Stimulated activated CD4-positive, alpha-beta T cell treated with anti-CD3 and anti-CD28 coated beads, TNF-alpha, amount 100 ng/mL, for 48 hours (primary cell): ENCODE measurements at regions not wholly inside any gene's neighbourhood (a gene's known extent, or its start where the extent isn't known, plus 50 kb on each side); places are given as distances from the start of the nearest gene placed in this dataset.
A peak's percentile ranks its signal among the peaks of the same experiment; 100 is the strongest.
"Not testable (repeated sequence)": the region's sequence is repeated elsewhere in the genome, so short reads cannot be mapped to it uniquely, and the experiment has no call there.

Experiments
- DNase-seq, 3 donors: peaks; one replicate each; pipeline ENCODE4 v3.0.0-alpha.2; 2020; ENCODE audit warnings: low read depth in 3 of 3

DNA sequence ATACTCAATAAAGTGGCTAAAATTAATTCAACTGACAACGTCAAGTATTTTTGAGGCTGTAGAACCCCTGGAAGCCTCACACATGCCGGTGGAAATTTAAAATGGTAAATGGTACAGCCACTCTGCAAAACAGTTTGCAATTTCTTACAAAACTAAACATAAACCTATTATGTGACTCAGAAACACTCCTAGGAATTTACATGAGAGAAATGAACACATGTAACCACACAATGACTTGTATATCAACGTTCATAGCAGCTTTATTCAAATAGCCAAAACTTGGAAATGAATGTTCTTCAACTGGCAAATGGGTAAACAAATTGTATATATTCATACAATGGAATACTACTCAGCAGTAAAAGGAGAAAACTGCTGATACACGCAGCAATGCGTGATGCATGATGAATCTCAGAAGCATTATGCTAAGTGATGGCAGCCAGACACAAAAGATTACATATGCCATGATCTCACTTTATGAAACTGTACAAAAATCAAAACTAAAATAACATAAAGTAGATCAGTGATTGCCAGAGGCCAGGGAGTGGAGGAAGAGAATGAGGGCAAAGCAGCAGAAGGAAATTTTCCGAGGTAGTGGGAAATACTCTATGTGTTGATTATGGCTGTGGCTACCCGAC, 112.5 kb downstream of the FAM50B start:
- no peak for DNase-seq

GRCh38 chr6:3962291-3963280, 113.4 kb downstream of the FAM50B start:
- DNase-seq, result no peak

GRCh38 chr6:3963426-3963825, 114.3 kb downstream of the FAM50B start:
- DNase-seq, result no peak

DNA sequence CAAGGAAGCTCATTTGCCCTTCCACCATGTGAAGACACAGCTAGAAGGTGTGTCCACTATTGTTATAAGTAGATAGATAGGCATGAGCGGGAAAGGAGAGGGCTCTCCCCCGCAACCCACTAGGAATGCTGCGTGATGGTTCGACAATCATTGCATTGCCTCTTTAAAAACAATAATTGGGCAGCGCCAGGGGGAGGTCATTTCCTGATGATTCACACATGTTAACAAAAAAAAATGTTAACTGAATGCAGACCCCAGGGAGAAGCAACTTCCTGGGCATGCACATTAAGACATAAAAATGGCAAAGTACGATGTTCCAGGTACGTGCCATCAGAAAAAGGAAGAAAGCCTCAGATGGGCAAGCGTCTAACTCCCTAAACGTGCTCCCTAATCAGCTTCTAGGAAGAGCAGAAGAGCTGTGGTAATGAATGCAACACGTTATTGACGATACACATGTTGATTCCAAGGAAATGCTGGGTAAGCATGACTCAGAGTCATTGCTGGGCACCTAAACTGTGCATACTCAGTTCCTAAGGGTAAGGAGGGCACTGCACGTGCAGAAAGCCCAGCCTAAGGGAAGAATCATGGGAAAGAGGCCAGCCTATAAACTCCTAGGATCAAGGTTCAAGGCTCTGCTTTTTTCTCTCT, 113.7 kb downstream of the FAM217A start:
- DNase-seq, result no peak

GRCh38 chr6:3966426-3966825, 112.5 kb downstream of the FAM217A start:
- DNase-seq, result no peak

GRCh38 chr6:3970097-3970496, 108.8 kb downstream of the FAM217A start:
- DNase-seq, result no peak

- DNase-seq, result not testable (repeated sequence)
Measured at GRCh38 chr6:3973152-3973551, 105.8 kb downstream of the FAM217A start.

DNA sequence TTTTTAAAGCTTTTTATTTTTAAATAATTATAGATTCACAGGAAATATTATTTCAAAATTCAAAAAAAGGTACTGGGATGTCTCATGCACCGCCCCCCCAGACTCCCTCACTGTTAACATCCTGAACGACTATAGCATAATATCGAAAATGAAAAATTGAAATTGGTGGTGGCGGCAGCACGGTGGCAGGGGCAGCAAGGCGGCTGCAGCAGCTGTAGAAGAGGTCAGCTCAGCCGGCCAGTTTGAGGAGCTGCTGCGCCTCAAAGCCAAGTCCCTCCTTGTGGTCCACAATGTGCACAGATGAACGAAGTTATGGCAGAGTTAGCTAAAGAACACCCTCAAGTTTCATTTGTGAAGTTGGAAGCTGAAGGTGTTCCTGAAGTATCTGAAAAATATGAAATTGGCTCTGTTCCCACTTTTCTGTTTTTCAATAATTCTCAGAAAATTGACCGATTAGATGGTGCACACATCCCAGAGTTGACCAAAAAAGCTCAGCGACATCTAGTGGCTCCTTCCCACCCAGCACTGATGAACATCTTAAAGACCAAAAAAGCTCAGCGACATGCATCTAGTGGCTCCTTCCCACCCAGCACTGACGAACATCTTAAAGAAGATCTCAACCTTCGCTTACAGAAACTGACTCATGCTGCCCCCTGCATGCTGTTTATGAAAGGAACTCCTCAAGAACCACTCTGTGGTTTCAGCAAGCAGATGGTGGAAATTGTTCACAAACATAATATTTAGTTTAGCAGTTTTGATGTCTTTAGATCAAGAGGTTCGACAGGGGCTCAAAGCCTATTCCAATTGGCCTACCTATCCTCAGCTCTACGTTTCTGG, 100.8 kb downstream of the FAM217A start:
- peak in 2 of 3 donors; percentile 17 to 21 for DNase-seq

DNA sequence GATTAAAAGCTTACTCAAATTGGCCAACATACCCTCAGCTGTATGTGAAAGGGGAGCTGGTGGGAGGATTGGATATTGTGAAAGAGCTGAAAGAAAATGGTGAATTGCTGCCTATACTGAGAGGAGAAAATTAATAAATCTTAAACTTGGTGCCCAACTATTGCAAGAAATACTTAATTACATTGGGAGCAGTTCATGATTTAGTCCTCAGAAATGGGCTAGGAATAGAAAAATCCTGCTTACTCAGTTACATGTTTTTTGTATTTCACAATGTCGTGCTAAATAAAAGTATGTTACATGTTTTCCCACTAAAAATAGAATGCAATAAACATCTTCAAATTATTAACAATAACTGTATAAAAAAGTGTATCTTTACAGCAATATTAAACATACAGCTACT, 100.0 kb downstream of the FAM217A start:
- DNase-seq, result not testable (repeated sequence)

DNA sequence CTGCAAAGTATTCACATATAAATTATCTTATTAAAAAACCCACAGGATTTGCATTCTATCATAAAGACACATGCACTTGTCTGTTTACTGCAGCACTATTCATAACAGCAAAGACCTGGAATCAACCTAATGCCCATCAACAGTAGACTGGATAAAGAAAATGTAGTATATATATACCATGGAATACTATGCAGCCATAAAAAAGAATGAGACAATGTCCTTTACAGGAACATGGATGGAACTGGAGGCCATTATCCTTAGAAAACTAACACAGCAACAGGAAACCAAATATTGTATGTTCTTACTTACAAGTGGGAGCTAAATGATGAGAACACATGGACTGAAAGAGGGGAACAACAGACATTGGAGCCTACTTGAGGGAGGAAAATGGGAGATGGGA, 97.0 kb downstream of the FAM217A start:
- no peak for DNase-seq

DNA sequence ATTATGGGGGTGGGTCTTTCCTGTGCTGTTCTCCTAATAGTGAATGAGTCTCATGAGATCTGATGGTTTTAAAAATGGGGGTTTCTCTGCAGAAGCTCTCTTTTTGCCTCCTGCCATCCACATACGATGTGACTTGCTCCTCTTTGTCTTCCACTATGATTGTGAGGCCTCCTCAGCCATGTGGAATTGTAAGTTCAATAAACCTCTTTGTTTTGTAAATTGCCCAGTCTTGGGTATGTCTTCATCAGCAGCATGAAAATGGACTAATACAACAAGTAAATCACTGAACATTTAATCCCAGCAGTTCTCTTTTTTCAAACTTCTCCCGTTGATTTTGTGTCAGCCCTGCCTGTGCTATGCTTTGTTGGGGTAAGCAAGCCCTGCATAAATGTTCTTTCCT, 95.2 kb downstream of the FAM217A start:
- DNase-seq, result no peak

GRCh38 chr6:3984494-3984893, 94.4 kb downstream of the FAM217A start:
- no peak for DNase-seq

DNA sequence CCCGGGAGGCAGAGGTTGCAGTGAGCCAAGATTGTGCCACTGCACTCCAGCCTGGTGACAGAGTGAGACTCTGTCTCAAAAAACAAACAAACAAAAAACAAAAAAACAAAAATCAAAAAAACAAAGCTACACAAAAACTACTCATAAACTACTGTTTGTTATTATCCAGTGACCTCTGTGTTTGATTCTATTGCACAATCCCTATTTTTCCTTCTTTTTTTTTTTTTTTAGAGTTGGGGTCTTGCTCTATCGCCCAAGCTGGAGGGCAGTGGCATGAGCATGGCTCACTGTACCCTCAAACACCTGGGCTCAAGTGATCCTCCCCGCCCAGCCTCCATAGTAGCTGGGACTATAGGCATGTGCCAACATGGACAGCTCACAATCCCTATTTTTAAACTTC, 92.7 kb downstream of the FAM217A start:
- DNase-seq, result no peak

DNA sequence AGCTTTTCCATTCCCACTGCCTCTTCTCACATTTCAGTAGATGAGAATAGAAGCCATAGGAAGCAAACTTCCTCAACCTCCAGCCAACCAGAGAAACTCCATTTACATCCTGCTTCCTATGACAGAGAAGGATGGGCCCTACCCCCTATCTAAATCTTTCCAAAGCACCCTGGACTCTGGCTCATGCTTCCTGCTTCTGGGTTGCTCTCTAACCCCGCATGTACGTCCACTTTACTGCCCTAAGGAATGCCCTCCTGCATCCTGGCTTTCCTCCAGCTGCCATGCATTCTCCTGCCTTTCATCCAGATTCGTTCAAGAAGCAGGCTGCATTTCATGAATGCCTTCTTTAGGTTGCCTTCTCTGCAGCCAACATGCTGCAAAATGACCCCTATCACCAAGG, 91.9 kb downstream of the FAM217A start:
- DNase-seq, result no peak

GRCh38 chr6:3987576-3987975, 91.4 kb downstream of the FAM217A start:
- DNase-seq, result no peak

DNA sequence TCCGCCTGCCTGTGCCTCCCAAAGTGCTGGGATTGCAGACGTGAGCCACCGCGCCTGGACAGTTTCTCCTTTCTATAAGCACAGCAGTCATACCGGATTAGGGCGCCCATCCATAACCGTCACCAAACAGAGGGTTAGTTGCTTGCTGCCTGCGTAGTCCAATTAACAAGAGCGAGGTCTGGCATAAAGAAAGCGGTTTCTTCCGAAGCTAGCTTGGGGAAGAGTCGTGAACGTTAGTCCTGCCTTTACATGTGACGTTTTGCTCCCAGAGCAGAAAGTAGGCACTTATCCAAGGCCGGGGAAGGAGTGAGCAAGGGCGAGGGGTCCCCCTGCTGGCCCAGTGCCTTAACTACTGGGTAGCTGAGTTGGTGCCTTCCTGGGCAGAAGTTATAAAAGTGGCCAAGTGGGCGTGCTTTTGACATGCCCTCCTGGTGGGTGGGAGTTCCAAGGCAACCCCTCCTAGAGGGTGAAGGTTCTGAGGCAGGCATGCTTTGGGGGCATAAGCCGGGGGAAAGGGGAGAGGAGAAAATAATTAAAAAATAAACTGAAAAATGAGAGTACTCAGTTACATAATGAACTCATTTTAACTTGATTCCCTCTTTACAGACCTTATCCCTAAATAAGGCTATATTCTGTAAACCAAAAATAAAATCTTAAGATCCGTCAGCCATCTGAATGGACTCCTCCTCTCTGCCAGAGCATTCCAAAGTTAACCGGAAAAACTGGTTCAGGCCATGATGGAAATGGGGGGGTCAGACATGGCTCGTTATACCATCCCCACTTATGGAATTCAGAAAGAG, 88.0 kb downstream of the FAM217A start:
- DNase-seq, result peak; percentile 43 to 67 (median 63)

GRCh38 chr6:3991941-3992340, 87.0 kb downstream of the FAM217A start:
- DNase-seq, result no peak

DNA sequence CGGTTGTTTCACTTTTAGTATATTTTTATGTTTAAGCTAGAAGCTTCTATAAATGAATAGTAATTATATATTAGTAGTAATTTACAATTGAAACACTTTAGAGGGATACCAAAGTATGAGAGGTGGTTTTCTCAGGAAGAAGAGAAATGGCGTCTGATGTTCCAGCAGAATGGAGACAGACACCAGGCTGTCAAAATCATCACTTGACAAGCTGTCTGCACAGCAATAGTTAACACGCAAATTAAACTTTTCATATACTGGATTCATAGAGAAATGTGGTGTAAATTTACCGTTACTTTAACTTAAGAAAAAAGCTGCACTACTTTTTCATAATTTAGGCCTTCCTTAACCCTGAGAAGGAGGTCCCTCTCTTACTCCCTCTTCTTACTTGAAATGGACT, 82.6 kb downstream of the FAM217A start:
- DNase-seq, result no peak

DNA sequence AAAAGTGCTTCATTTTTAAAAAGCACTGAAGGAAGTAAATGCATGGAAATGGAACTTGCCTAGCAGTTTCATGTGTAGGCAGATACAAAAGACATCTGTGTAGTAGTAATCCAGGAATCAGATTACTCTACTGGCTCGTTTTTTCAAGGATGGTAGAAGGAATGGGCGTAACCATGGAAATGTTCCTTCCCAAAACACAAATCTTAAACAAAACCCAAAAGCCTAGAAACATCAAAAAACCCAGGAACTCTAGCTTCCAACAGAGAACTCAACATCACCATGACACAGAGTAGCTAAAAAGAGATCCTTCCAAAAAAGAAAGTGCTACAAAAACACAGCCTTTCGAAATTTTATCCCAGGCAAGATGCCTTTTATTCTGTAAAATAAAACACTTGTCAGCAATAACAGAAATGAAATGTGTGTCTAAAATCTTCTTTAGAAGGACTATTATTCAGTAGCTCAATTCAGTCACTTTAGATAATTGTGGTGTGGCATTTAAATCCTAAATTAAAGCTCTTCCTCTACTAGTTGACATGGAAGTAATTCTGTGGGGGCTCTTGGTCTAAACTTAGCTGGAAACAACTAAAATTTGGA, 81.7 kb downstream of the FAM217A start:
- no peak for DNase-seq
